Choroid plexus epithelial cell (primary cell): ENCODE measurements at regions not wholly inside any gene's neighbourhood (a gene's known extent, or its start where the extent isn't known, plus 50 kb on each side); places are given as distances from the start of the nearest gene placed in this dataset.

ENCODE experiments used
- DNase-seq: peaks from one replicate; pipeline ENCODE4 v3.0.0-alpha.2; 2010; ENCODE audit warnings: low read depth
- H3K4me3 ChIP-seq: 2 replicates; pipeline ENCODE4 v1.5.1; 2011; ENCODE audit warnings: low read depth, mild to moderate bottlenecking, control low read depth, low read length, moderate library complexity
- TF ChIP-seq, protein P1 (sequence below): conservative IDR thresholded peaks from 2 replicates; pipeline ENCODE4 v1.5.1; 2011; ENCODE audit warnings: low read depth, mild to moderate bottlenecking, control low read depth, inconsistent platforms, low read length, moderate library complexity

DNA sequence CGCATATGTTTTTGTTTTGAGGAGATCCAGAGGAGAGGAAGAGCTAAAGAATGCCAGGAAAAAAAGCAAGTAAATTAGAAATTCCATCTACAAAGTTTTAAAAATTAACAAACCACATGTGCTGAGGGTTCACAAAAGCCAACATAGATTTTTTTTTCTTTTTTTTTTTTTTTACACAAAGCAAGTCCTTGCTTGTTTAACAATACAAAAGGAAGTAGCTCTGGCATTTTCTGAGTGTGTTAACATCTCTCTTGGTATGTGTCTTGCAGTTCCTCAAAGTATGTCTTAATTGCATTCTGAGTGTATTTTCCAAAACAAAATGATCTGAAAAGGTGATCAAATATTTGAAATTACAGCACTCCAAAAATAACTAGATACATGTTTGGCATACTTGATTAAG is 1682.7 kb upstream of the AGA start:
- no peak for DNase-seq
- H3K4me3 ChIP-seq, result no peak overlapping the region
- TF ChIP-seq, protein P1, sequence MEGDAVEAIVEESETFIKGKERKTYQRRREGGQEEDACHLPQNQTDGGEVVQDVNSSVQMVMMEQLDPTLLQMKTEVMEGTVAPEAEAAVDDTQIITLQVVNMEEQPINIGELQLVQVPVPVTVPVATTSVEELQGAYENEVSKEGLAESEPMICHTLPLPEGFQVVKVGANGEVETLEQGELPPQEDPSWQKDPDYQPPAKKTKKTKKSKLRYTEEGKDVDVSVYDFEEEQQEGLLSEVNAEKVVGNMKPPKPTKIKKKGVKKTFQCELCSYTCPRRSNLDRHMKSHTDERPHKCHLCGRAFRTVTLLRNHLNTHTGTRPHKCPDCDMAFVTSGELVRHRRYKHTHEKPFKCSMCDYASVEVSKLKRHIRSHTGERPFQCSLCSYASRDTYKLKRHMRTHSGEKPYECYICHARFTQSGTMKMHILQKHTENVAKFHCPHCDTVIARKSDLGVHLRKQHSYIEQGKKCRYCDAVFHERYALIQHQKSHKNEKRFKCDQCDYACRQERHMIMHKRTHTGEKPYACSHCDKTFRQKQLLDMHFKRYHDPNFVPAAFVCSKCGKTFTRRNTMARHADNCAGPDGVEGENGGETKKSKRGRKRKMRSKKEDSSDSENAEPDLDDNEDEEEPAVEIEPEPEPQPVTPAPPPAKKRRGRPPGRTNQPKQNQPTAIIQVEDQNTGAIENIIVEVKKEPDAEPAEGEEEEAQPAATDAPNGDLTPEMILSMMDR, result no peak

DNA sequence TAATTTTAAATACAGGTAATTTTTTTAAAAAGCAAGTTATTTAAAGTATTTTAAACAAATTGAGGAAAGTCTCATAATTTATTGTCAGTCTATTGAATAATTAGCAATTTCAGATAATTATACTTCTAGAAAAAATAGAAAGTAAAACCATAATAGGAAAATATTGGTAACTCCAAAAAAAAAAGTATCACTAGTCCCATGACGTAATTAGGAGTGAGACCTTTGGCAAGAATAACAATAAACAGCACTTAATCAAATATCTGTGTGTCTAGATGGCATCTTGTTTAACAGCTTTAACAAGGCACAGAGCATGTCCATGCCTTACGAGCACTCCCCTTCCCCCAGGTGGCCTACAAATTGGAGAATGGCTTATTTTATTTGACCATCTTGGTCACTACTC is 1683.6 kb upstream of the AGA start:
- H3K4me3 ChIP-seq, result no peak overlapping the region
- DNase-seq, result no peak
- TF ChIP-seq, protein P1, result no peak

DNA sequence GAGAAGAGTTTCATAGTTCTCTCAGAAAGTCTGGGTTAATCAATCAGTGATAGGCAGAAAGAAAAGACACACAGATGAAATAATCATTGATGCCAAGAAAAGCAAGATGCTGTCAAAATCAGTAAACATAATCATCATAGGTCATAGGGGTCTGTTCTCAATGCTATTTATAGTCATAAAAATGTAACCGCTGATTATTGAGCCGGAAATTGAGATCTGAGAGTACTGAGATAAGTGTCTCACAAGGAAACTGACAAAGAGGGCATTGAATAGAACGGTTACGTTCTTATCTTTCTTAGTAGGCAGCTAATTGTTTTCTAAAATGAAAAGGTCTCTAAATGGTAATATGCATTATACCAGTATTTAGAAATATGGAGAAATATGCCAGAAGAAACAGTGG is 1686.1 kb upstream of the AGA start:
- TF ChIP-seq, protein P1, result no peak
- no peak overlapping the region for H3K4me3 ChIP-seq
- no peak for DNase-seq

DNA sequence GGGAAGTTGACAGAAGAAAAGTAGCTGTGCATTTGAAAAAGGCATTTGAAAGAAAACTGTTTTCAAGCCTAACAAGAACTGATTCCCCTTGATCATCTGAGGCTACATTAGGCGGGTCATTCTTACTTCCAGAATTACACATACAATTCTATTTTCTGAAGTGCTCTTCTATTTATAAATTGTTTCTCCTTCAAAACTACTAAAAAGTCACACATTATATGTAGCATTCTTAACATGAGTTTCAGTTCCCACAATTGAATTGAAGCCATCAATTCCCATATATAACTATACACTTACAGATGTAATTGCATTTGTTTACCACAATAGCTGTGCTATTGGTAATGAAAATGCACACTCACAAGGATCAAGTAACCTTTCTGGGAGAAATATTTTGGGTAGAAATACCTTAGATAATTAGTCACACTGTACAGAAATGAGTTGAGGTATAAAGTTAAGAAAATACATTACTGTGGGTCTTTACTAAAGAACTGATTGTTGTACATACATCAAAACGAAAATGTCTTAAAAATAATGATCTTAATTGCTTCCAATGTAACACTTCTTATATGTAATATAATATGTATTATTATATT is 1688.0 kb upstream of the AGA start:
- no peak for DNase-seq
- TF ChIP-seq, protein P1, result no peak
- no peak overlapping the region for H3K4me3 ChIP-seq

DNA sequence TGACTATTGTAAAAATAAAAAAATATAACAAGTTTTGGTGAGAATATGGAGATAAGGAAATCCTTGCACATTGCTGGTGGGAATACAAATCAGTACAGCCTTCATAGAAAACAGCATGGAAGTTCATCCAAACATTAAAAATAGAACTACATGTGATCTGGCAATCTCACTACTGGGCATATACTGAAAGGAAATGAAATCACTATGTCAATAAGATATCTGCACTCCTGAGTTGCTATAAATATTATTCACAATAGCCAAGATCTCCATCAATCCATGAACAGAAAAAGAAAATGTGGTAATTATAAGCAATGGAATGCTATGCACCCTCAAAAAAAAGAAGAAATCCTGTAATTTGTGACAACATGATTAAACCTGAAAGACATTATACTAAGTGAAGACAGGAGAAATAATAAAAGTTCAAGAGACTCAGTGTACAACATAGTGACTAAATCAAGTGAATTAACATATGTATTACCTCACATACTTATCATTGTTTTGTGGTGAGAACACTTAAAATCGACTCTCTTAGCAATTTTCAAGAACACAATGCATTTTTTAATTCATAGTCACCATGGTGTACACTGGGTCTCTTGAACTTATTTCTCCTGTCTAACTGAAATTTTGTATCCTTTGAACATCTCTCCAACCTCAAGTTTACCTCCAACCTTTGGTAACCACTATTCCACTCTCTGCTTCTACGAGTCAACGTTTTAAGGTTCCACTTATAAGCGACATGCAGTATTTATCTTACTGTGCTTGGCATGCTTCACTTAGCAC is 1703.7 kb upstream of the AGA start:
- DNase-seq, result peak; percentile 3
- TF ChIP-seq, protein P1, result no peak
- H3K4me3 ChIP-seq, result no peak overlapping the region

DNA sequence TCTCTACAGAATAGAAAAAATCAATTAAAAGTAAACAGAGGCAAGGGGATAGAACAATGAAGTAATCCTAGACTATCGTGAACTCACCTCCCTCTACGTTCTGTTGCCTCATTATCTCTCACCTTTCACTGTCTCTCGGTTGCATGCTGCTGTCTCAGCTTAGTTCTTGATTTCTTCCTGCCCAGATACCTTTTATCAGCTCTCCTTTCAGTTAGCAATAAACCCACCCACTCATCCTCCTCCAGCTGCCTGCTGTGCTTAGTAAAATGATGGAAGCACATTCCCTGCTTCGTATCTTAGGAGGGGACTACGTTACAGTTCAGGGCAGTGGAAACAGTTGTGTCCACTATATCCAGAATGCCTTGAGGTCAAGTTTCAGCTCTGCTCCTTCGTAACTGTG is 1709.5 kb upstream of the AGA start:
- no peak overlapping the region for H3K4me3 ChIP-seq
- TF ChIP-seq, protein P1, result no peak
- DNase-seq, result no peak

DNA sequence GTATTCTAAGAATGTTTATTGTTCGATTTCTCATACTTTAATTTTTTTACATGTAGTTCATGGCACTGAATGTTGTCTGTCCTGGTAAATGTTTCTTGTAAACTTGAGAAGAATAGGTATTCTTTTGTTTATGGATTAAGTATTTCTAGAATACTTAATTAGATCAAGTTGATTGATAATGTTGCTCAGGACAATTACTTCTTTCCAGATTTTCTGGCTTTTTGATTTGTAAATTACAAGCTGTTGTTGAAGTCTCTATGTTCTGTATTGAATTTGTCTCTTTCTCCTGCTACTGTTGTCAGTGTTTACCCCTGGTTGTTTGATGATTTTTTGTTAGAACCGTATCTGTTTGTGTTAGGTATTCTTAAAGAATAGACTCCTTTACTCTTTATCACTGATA is 1720.9 kb upstream of the AGA start:
- no peak for DNase-seq
- TF ChIP-seq, protein P1, result no peak
- H3K4me3 ChIP-seq, result no peak overlapping the region
